ENCODE measurements at regions not wholly inside any gene's neighbourhood (a gene's known extent, or its start where the extent isn't known, plus 50 kb on each side); places are given as distances from the start of the nearest gene placed in this dataset.

- TF ChIP-seq E2F8 (IDR thresholded peaks at IDR 0.05; ENCODE audit: low read depth, partially characterized antibody) = no peak
These were observed 528.6 kb downstream of the PTPRC start (continued) for GRCh38 chr1:199167460-199167859.

GRCh38 chr1:199168888-199169585 lies 530.2 kb downstream of the PTPRC start:
- no peak for ATAC-seq
- peak; percentile 70 for FAIRE-seq
- H3K27ac ChIP-seq (ENCODE audit: control insufficient read depth, insufficient read depth) = no peak overlapping the region

More at GRCh38 chr1:199168888-199169585, 530.2 kb downstream of the PTPRC start:
- POLR2A ChIA-PET = interaction anchor here (0.7 to 1.1 kb wide), 2 partner anchors 232 to 233 kb away, joined by 3 read pairs; no protein-coding TSS in a partner anchor
- RAD21 ChIA-PET (ENCODE audit: unreplicated experiment) = interaction anchor here (0.7 to 2.4 kb wide), 12 partner anchors 12 to 234 kb away, joined by 3 to 11 read pairs (median 4); no protein-coding TSS in a partner anchor
- Histone ChIP-seq H2AFZ (ENCODE audit: control insufficient read depth, low read depth, low read length) (0 out of 2 replicates have a peak overlapping the region, but pooled peaks have one; percentile 20), H3K9ac (ENCODE audit: control insufficient read depth, insufficient read depth, low read length) (no peak overlapping the region), H3K4me2 (ENCODE audit: control insufficient read depth, insufficient read depth) (no peak overlapping the region; the same call in 1 of the 2 replicates), H3K36me3 (ENCODE audit: control insufficient read depth in 2 of 2, insufficient read depth in 2 of 2, low read length in 1 of 2) (no peaks in the 10 kb centered on the region), H3K4me1 (ENCODE audit: control insufficient read depth, insufficient read depth, low read length) (peaks cover 18% of the 10 kb centered on the region), H3K79me2 (ENCODE audit: control insufficient read depth, insufficient read depth, low read length) (no peaks in the 10 kb centered on the region), H3K4me3 (no peak overlapping the region), H3K27me3 (replicated peaks in 1 of 2; ENCODE audit: control insufficient read depth in 2 of 2, insufficient read depth in 2 of 2, low read length in 1 of 2) (no peaks in the 10 kb centered on the region), H3K9me3 (replicated peaks; ENCODE audit: control insufficient read depth, insufficient read depth, low read length) (peaks cover 3% of the 10 kb centered on the region), H4K20me1 (ENCODE audit: control insufficient read depth, insufficient read depth) (no peaks in the 10 kb centered on the region)
- intact Hi-C loops (cut with micrococcal nuclease; ENCODE audit: unreplicated experiment) = no loop called here
- in situ Hi-C loops (cut with MboI) = no loop called here
- no peak for DNase-seq (ENCODE audit: low read depth, low spot score)
- SMC1A ChIA-PET (ENCODE audit: uncharacterized antibody, unreplicated experiment) = interaction anchor here (0.6 to 4.8 kb wide), 17 partner anchors 10 to 410 kb away, joined by 3 to 28 read pairs (median 3); no protein-coding TSS in a partner anchor
- no TSS peak for BruUV-seq (replicated peaks)
- no peak for TF ChIP-seq SIX5 (IDR thresholded peaks at IDR 0.05; ENCODE audit: low read depth, low read length, severe bottlenecking)
- TF ChIP-seq SPI1 (IDR thresholded peaks at IDR 0.05; ENCODE audit: borderline replicate concordance, insufficient read depth, low read depth, low read length) = peak; percentile 61
- no peak for TF ChIP-seq NFYB (IDR thresholded peaks at IDR 0.05; ENCODE audit: insufficient read depth, low read depth, low read length)
- 0 out of 2 replicates have a peak, but pooled peaks have one; percentile 13 for TF ChIP-seq IKZF1 (conservative IDR thresholded peaks at IDR 0.05)
- TF ChIP-seq TCF12 (IDR thresholded peaks at IDR 0.05; ENCODE audit: low read depth, low read length) = no peak
- TF ChIP-seq DPF2 (IDR thresholded peaks at IDR 0.05) = 0 out of 2 replicates have a peak, but pooled peaks have one; percentile 20
- CTCF ChIA-PET = interaction anchor here (0.9 to 2.0 kb wide), 7 partner anchors 11 to 394 kb away, joined by 3 to 5 read pairs (median 3); no protein-coding TSS in a partner anchor
- WGBS (ENCODE audit: insufficient coverage, insufficient replicate concordance, low lambda C conversion rate, missing lambda C conversion rate) = 0% methylated on average over 2 of the region's 2 CpGs
